ENCODE measurements at regions not wholly inside any gene's neighbourhood (a gene's known extent, or its start where the extent isn't known, plus 50 kb on each side); places are given as distances from the start of the nearest gene placed in this dataset.
"Not testable (repeated sequence)": the region's sequence is repeated elsewhere in the genome, so short reads cannot be mapped to it uniquely, and the experiment has no call there.

DNA sequence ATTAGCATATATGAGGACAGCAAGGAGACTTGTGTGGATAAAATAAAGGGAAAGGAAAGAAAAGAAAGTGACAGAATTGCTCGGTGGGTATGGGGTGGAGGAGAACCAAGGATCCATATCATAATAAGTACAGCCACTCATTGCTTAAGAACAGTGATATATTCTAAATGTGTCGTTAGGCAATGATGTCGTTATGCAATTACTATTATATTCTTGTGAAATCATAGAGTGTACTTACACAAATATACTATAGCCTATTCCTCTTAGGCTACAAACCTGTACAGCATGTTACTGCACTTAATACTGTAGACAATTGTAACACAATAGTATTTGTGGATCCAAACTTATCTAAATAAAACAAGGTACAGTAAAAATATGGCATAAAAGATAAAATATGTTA lies 271.1 kb downstream of the CCER1 start:
- no peak for DNase-seq

DNA sequence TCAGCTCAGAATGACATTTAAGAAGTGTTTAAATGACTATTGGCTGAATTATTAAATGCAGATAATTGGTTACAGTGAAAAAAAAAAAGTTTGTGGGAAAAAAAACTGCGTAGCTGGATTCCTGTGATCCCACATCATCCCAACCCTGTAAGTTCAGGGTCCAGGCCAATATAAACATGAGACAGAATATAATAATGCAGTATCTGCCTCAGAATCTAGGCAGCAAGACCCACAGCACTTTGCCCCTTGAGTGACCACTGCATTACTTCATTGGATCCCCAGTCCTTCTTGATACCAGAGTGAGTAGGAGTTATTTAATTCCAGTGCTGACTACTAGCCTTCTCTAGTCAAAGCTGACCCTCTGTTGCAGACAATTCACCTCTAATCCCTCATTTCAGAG lies 272.6 kb downstream of the CCER1 start:
- DNase-seq = no peak

DNA sequence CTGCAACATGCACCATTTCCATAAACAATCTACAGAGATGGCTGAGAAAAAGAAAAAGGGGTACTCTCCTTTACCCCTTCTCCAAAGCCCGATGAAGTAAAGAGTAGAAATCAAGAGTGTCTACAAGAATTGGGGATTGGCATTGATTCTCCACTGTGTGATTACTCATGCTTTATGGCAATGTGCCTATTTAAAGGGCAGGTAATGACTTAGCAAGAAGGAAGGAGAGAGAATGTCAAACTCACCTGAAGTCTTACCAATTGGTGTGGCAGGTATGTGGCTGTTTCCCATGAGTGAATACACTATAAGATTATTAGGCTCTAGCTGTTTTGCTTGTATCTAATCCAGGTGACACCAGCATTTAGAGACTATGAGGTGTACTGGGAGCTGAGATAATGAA lies 275.3 kb downstream of the CCER1 start:
- no peak for DNase-seq

DNA sequence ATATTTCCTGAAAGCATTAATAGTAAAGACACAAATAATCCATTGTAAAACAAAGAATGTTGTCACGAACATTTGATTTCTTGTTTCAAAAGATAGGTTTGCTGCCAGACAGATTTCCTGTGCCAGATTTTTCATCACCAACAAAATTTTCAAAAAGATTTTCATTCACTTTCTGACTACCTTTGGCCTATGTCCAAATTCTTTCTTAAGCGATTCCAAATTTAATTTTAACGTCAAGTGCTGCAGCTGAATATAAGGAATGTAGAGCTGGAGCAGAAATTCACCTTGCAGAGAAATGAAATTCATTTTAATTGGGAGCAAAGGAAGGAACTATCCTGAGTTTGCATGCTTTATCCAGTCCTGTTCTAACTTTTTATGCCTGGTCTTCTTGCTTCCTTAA lies 277.4 kb downstream of the CCER1 start:
- no peak for DNase-seq

DNA sequence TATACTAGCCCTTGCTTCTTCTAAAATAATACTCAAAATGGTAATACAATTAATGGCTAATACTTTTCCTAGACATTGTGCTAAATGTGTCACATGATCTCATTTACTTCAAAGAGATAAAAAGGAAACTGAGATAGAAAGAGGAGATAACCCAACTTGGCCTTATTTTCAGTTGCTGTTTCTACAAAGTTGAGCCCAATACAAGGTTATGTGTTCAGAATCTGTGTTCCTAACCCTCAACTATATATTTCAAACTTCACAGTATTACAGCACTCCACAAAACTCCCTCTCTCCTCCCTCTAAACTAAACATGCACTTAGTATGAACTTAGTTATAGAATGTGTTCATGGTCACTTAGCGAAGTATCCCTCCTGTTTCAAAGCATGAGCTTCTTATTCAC lies 277.9 kb downstream of the CCER1 start:
- DNase-seq = no peak

DNA sequence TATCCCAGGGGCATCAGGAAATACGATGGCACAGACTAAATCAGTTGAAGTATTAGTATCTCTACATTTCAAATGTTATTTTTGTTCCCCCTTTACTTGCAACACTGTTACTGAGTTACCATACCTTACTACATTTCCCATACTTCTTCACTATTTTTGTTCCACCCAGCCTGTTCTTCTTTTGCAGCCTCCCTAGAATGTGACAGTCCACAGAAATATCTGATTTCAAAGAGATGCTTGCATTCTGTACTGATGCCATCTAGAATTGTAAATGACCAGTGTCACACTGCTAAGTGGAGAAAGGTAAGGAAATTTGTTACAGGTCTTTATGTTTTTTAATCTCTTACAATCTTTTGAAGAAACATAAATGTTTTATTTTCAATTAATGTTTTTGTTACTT lies 279.9 kb downstream of the CCER1 start:
- DNase-seq = no peak

DNA sequence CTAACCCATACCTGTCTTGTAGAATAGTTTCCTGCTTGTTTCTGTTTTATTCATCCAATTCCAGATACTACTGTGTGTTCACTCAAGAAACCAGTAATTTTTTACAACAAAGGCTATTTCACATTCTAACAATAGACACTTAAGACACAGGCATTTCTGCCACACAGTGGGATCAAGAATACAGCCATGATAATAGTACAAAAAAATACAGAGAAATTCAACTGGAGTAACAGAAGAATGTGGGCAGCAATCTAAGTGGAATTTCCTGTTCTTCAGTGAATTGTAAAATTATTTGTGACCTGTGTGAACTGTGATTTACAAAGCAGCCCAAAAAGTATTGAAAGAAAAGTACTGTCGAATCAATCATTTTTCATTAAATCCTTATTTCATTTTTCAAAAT lies 282.9 kb downstream of the CCER1 start:
- no peak for DNase-seq

DNA sequence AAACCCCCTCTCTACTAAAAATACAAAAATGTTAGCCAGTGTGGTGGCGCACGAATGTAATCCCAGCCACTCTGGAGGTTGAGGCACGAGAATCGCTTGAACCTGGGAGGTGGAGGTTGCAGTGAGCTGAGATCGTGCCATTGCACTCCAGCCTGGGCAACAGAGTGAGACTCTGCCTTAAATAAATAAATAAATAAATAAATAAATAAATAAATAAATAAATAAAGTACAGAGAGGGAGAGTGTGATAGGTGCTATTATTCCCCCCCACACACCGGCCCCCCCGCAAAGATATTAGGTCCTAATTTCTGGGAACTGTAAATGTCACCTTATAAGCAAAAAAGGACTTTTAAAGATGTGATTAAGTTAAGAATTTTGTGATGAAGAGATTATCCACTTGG lies 291.0 kb downstream of the CCER1 start:
- DNase-seq = not testable (repeated sequence)

DNA sequence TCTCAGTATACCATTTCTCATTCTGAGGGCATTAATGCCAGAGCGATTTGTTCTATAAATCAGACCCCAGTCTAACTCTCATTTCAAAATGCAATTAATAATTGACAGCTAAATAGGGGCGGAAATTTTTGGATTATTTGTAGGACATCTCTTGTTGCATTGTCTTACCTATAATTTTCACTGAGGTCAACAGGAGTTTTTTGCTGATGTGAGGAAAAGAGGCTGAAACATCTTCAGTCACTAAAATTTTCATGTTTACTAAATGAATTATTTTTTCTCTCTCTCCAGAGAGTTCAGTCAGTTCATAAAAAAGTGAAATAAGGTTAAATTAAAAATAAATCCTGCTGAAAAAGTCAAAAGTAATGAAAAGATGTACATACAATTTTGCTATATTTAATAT lies 295.9 kb downstream of the CCER1 start:
- no peak for DNase-seq

DNA sequence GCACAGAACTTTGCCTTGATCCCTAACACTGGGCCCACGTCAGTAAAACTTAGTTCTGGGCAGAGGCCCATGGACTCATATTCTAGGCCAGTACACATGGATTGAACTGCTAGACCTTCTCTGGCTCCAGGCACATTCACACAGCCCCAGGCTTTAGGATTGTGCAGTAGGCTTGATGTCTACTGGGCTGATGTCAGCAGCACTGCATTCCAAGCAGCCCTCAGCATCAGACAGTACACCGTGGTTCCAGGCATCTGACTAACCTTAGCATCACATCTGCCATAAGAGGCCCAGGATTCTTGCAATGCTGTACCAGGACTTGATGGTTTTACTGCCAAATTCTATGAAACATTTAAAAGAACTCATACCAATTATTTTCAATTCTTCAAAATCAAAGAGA lies 301.9 kb downstream of the CCER1 start:
- no peak for DNase-seq

DNA sequence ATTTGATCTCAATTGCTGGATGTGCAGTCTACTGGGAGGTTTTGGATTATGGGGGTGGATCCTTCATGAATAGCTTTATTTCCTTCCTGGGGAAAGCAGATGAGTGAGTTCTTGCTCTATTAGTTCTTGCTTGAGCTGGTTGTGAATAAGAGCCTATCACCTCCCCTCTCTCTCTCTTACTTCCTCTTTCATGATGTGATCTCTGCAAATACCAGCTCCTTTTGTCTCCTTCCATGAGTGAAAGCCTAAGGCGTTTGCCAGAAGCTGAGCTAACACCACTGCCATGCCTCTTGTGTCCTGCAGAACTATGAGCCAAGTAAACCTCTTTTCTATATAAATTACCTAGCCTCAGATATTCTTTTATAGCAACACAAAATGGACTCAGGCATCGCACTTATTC lies 302.7 kb downstream of the CCER1 start:
- DNase-seq = no peak

DNA sequence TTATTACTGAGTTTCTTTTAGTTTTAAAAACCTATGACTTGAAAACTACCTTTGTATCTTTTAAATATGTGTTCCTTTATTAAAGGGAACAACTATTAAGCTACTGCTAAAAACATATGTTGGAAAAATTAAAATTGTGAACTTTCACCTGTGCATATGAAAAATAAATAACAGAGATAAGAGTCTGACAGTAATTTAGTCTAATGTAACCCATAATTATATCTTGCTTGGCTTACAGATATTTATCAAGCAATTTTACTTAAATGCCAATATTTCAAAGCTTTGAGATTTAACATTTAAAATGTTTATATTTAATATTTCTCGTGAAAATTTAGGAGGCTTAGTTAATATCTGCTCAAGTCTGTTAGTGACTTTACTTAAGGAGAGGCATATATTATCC lies 309.8 kb downstream of the CCER1 start:
- DNase-seq = no peak

DNA sequence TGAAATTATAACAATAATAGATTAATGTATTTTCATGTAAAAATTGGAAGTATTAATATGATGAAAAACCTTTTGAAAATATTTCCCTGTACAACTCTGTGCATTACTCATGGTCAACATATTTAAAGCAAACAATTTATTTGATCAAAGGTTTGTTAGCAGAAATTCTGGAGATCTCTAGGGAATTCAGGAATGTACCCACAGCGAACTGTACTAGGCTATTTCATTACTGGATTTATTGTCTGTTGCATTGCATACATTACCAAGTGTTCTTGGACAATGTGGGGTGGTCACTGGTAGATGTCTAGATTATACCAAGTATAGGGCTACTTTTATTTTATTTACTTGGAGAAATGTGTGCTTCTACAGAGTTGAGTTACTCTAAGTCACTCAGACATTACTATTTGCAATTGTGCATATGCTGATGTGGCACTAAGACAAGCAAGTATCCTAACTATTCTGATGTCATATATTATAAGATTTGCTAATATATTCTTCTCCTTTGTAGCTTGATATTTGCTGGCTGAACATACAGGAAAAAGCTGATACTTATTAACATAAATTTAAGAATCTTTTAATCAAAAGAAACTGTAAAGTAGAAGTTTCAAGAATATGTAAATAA lies 323.3 kb downstream of the CCER1 start:
- no peak for DNase-seq

DNA sequence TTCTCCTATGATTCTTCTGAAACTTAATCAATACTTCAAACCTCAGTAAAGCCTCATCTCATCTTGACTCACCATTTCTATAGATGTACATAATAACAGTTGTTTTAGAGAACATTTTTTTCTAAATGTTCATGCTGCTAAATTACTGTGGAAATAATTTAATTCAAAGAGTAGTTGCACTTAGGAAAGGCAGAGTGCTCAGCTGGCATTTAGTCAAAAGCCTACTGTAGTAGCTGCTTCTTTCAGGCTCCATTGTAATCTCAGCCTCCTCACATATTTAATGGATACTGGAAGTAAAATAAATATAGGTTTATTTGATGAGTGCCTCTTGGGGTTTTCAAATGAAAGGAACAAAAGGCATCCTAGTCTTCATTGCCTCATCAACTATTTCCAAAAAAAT lies 325.0 kb downstream of the CCER1 start:
- no peak for DNase-seq

DNA sequence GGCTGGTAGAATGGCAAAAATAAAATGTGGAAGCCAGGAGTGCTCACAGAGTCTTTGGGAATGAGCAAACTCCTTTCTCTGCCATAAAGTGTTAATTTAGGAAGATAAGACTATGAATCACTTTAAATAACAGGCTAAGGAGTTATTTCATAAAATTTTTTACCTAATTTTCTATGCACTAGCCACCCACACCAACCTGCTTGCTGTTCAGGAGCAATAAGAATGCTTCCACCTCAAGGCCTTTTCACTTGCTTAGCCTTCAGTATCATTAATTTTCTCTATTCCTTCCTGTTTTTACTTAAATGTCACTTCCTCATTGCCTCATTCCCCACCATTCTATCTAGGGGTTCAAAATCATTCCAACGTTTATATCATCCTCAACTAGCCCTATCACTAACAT lies 326.8 kb downstream of the CCER1 start:
- DNase-seq = no peak

DNA sequence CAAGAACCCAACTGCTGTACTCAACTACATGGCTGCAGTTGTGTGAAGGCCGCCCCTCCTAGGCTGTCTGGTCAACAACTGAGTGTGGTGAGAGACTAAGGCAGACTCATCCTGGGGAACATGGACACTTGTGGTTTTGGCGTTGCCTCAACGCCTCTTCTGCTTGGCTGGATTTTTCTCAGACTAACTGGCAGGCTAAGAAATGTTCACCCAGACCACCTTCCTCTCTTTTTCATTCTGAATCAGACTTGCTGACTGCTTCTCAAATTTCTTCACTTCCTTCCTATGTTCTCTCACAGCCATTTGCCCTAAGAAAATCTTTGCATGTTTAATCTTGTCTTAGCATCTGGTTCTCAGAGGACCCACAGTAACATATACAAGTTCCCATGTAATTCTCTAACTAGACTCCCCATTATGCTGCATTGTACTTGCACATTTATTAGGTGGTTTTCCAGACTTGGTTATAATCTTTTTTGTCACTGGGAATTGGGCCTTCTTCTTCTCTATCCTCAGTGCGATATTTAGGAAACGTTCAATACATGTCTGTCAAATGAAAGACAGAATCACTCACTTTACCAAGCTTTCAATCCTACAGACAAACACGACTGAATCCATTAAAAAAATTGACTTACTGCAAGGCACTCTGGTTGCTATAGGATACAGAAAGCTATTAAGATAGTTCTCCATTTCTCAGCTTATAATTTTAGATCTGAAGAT lies 327.6 kb downstream of the CCER1 start:
- no peak for DNase-seq

DNA sequence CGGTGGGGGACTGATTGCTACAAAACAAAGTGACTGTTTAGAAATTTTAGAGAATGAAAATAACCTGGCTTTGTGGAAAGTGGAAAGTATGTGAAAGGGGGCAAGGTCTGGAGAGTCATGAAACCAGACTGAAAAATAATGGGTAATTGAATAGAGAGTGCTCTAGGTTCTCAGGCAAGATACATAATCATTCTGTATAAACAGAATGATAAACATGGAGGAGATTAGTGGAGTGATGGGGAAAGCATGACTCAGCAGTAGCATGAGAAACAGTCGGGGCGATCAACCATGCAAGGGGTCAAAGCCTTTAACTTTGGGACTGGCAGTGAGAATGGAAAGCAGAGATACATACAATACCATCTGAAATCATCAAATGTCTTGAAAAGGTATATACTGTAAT lies 332.5 kb downstream of the CCER1 start:
- DNase-seq = no peak

DNA sequence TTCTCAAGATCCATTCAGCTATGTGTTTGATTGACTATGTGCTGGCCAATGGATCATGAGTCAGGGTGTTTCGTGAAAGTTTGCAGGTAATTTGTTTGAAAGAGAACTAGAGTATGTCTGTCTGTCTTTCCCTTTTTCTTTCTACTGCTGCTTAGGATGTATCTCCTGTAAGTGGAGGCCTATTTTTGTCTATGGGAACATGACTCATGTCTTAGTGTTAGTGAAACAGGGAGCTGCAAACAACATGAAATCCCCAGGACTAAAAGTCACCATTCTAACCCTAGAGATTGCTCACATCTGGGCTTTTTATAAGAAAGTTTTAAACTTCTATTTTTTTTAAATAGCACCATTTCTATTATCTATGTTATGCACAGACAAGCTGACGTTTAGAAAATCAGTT lies 333.0 kb downstream of the CCER1 start:
- DNase-seq = no peak

DNA sequence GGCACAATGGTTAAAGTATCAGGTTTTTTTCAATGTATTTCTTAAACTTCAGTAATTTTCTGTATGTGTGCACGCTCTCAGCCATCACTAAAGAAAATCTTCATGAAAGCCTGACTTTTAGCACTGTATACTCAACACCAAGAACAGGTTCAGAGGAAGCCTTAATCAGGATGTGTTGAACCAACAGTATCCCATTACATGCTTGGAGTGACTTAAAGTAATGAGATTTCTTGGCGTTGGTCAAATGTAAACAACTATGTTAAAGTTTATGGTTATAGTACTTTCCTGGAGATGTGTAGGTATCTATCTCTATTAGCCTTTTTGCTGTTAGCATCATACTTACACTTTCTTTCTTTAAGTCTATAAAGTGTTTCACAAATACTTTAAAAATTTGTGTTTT lies 335.0 kb downstream of the CCER1 start:
- no peak for DNase-seq

DNA sequence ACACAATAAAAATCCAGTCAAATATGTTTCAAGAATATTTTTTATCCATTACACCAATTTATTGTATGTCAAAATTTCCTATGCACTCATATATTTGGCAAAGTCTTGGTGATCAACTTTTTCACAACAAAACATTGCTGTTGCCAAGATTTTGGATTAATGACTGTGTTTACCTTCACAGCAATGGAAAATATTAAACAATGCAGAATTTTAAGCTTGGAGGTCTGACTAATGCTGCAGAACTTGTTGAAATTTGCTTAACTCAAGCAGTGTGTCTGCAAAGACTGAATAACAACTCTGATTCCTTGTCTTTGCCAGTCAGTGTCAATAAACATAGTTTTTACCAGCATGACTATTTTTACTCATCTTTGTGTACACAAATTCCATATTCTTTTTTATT lies 336.4 kb downstream of the CCER1 start:
- no peak for DNase-seq

DNA sequence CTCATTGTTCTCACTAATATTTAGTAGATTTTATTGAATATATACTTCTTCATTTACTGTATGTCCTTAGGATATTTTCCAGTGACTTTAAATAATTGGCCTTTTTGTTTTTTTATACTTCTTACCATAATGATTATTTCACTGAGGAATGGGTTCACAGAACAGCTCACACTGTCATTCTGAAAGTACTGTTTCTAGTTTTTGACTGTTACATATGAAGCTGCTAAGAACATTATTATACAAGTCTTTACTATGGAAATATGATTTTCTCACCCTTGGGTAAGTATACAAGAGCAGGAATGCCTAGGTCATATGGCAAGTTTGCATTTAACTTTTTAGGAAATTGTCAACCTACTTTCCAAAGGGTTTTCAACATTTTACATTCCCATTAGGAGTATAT lies 343.1 kb downstream of the CCER1 start:
- DNase-seq = no peak

DNA sequence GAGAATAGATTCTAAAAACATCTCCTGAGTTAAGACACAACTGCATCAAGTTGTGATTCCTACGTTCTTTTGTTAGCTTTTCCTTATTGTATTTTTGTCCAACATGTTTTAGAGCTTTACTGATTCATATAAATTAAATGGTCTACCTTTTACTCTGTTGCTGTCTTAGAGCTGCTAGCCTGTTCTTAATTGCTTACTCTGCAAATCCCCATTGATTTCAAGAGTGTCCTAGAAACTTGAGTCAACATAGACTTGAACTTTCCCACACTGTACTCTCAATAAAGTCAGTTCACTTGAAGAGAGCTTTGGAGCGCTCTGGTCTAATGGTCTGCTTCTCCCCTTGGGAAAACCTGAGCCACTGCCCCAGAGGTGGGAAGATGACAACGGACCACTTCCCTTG lies 343.9 kb downstream of the CCER1 start:
- DNase-seq = no peak

DNA sequence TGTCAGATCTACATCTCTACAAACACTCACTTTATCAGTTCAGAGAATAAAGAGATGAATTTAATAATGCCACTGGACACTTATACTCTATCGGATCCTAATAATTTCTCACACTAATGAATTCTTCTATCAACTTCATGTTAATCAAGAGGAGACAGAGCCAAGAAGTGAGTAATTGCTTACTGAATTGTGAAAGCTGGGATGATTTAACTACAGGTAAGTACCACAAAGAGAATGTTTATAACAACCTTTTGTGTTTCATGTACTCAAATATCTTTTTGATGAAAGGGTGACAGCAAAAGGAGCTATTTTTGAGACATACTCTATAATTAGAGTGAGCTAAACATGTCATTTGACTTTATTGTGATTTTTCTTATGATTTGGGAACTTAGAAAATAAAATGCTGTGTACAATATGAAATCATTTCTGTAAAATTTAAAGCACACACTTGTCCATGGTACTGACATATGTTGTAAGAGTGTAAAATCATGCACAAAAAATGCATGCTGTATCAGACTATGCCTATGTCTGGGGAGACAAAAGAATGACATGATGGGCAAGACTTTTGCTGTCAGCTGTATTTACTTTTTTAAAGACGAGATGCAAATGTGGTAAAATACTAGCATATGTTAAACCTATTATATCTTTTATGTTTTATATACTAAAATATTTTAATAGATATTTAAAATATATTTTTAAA lies 361.2 kb downstream of the CCER1 start:
- DNase-seq = no peak

DNA sequence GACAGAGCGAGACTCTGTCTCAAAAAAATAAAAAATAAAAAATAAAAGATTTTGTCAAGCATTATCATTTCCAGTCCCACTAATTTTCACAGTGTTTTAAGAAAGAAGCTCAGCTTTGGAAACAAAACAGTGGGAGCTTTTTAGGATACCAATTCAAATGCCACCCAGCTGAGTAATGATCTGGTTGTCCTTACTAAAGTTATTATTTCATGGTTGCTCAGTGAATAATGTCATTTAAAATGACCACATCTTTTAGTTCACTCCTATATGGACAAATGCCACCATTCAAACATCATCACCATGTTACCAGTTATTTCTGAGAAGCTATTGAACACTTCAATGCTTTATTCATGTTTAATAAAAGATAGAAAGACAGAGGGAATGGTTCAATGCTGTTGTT lies 365.0 kb downstream of the CCER1 start:
- no peak for DNase-seq

All from activated CD8-positive, alpha-beta memory T cell treated with anti-CD3 and anti-CD28 coated beads for 24 hours (primary cell).